Loucy (cell line): ENCODE measurements at regions not wholly inside any gene's neighbourhood (a gene's known extent, or its start where the extent isn't known, plus 50 kb on each side); places are given as distances from the start of the nearest gene placed in this dataset.
"Not testable (repeated sequence)": the region's sequence is repeated elsewhere in the genome, so short reads cannot be mapped to it uniquely, and the experiment has no call there.

ENCODE experiments used
- EZH2phosphoT487 ChIP-seq: fragments of 200-600 bp; IDR thresholded peaks from 2 replicates; pipeline ENCODE4 v1.6.1; 2018; ENCODE audit warnings: antibody characterized with exemption, mild to moderate bottlenecking, moderate library complexity, borderline replicate concordance
- TF ChIP-seq, protein P1 (sequence below): fragments of 200-600 bp; sonication (generic); conservative IDR thresholded peaks from 2 replicates; pipeline ENCODE4 v1.5.1; 2014; ENCODE audit warnings: mild to moderate bottlenecking, antibody characterized with exemption, low read length

DNA sequence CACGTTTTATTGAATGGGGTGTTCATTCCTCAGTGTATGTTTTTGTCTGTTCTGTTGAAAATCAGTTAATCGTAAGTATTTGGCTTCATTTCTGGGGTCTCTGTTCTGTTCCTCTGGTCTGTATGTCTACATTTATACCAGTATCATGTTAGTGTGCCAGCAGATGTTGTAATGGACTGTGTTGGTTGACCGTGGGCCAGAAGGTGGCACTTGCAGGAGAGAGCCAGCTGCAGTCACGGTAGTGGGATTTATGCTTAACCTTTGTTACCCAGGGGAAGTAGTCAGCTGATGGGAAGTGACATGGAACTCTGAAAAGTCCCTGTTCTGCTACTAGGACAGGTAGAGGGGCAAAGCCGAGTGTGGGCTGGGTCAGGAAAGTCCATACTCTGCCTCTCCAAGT lies 238.3 kb upstream of the NPAP1 start:
- TF ChIP-seq, protein P1, sequence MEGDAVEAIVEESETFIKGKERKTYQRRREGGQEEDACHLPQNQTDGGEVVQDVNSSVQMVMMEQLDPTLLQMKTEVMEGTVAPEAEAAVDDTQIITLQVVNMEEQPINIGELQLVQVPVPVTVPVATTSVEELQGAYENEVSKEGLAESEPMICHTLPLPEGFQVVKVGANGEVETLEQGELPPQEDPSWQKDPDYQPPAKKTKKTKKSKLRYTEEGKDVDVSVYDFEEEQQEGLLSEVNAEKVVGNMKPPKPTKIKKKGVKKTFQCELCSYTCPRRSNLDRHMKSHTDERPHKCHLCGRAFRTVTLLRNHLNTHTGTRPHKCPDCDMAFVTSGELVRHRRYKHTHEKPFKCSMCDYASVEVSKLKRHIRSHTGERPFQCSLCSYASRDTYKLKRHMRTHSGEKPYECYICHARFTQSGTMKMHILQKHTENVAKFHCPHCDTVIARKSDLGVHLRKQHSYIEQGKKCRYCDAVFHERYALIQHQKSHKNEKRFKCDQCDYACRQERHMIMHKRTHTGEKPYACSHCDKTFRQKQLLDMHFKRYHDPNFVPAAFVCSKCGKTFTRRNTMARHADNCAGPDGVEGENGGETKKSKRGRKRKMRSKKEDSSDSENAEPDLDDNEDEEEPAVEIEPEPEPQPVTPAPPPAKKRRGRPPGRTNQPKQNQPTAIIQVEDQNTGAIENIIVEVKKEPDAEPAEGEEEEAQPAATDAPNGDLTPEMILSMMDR = not testable (repeated sequence)
- TF ChIP-seq EZH2phosphoT487 = not testable (repeated sequence)
